B cell (primary cell): ENCODE measurements at regions not wholly inside any gene's neighbourhood (a gene's known extent, or its start where the extent isn't known, plus 50 kb on each side); places are given as distances from the start of the nearest gene placed in this dataset.

Source experiments
- ATAC-seq: fragments of 200-7000 bp; cut with Tn5 transposase; one replicate; pipeline ENCODE4 v1.10.0; 2021; ENCODE audit warnings: low read depth, mild to moderate bottlenecking, moderate number of reproducible peaks, moderate library complexity
- CTCF ChIA-PET: fragments of 350-600 bp; sonication (Branson Sonifier 250); formaldehyde crosslinking; loops from one replicate; lab custom pipeline; 2021; ENCODE audit warnings: antibody characterized with exemption, inconsistent platforms; lab: Charles Lee
- POLR2A ChIA-PET: fragments of 350-600 bp; sonication (Branson Sonifier 250); formaldehyde crosslinking; loops from one replicate; lab custom pipeline; 2021; ENCODE audit warnings: antibody characterized with exemption; lab: Charles Lee
- DNase-seq: peaks from one replicate; pipeline ENCODE4 v3.0.0; 2013
- H2AFZ ChIP-seq: 2 replicates; pipeline ENCODE4 v1.6.1; 2012; ENCODE audit warnings: mild to moderate bottlenecking, low read depth, low read length; ENCODE audit not compliant: insufficient read depth, poor library complexity, severe bottlenecking
- H3K27ac ChIP-seq, 2 donors: 1 replicate in 1 of 2; 2 replicates in 1 of 2; pipeline ENCODE4 v1.5.1; 2012 to 2013; ENCODE audit warnings: low read length in 2 of 2, mild to moderate bottlenecking in 2 of 2, moderate library complexity in 1 of 2
- H3K27me3 ChIP-seq, 4 experiments: fragments of 200-600 bp in 1 of 4; sonication (generic) in 1 of 4; replicated peaks in 1 of 4; 1 replicate in 2 of 4; 2 replicates in 2 of 4; pipeline versions ENCODE4 v1.6.1 to v1.7.0; 2013 to 2016; ENCODE audit warnings: low read length in 3 of 4, mild to moderate bottlenecking in 2 of 4, mixed read lengths in 1 of 4, moderate library complexity in 1 of 4; ENCODE audit not compliant: insufficient read depth in 4 of 4, control insufficient read depth in 3 of 4; ENCODE audit errors: control extremely low read depth in 1 of 4
- H3K36me3 ChIP-seq, 2 experiments: replicated peaks in 1 of 2; 1 replicate in 1 of 2; 2 replicates in 1 of 2; pipeline versions ENCODE4 v1.6.1 to v1.7.1; 2013; ENCODE audit warnings: low read length in 1 of 2; ENCODE audit not compliant: insufficient read depth in 2 of 2, control insufficient read depth in 1 of 2; ENCODE audit errors: control extremely low read depth in 1 of 2, extremely low read depth in 1 of 2
- H3K4me1 ChIP-seq, 2 donors: fragments of 200-600 bp in 1 of 2; sonication (generic) in 1 of 2; 1 replicate in 1 of 2; 2 replicates in 1 of 2; pipeline versions ENCODE4 v1.5.1 to v1.6.1; 2013 to 2017; ENCODE audit warnings: low read length in 2 of 2; ENCODE audit not compliant: control insufficient read depth in 2 of 2, insufficient read depth in 2 of 2
- H3K4me2 ChIP-seq: replicated peaks from 2 replicates; pipeline ENCODE3; 2012; ENCODE audit warnings: mild to moderate bottlenecking, low read depth, low read length; ENCODE audit not compliant: poor library complexity, severe bottlenecking
- H3K4me3 ChIP-seq, 5 experiments: fragments of 200-600 bp in 1 of 5; sonication (generic) in 1 of 5; 1 replicate in 3 of 5; 2 replicates in 2 of 5; pipeline versions ENCODE4 v1.5.1 to v1.7.0; 2011 to 2016; ENCODE audit warnings: low read length in 4 of 5, mild to moderate bottlenecking in 4 of 5, low read depth in 2 of 5, control low read depth in 1 of 5, moderate library complexity in 1 of 5; ENCODE audit not compliant: insufficient read depth in 1 of 5; ENCODE audit errors: control extremely low read depth in 1 of 5, extremely low read depth in 1 of 5
- H3K79me2 ChIP-seq: fragments of 200-600 bp; sonication (generic); one replicate; pipeline ENCODE4 v1.6.0; 2016; ENCODE audit warnings: low read length; ENCODE audit not compliant: control insufficient read depth, insufficient read depth
- H3K9ac ChIP-seq: fragments of 200-600 bp; sonication (generic); 2 replicates; pipeline ENCODE4 v1.6.1; 2017; ENCODE audit warnings: mild to moderate bottlenecking, low read length, moderate library complexity
- H3K9me3 ChIP-seq, 3 donors: one replicate each; pipeline versions ENCODE4 v1.6.1 to v1.7.1; 2013; ENCODE audit warnings: low read length in 2 of 3; ENCODE audit not compliant: control insufficient read depth in 2 of 3, insufficient read depth in 1 of 3; ENCODE audit errors: control extremely low read depth in 1 of 3
- H4K20me1 ChIP-seq: 2 replicates; pipeline ENCODE4 v1.6.0; 2012; ENCODE audit warnings: mild to moderate bottlenecking, low read length; ENCODE audit not compliant: insufficient read depth, control insufficient read depth, poor library complexity, severe bottlenecking
- H3K27ac Mint-ChIP-seq: one replicate; pipeline ENCODE4 v1.8.0; 2021; ENCODE audit warnings: mixed read lengths
- H3K27me3 Mint-ChIP-seq: one replicate; pipeline ENCODE4 v1.8.0; 2021; ENCODE audit warnings: mixed read lengths
- H3K4me1 Mint-ChIP-seq: one replicate; pipeline ENCODE4 v1.8.0; 2021; ENCODE audit warnings: mixed read lengths
- H3K4me3 Mint-ChIP-seq: one replicate; pipeline ENCODE4 v1.8.0; 2021; ENCODE audit warnings: mixed read lengths
- H3K9me3 Mint-ChIP-seq: one replicate; pipeline ENCODE4 v1.8.0; 2022; ENCODE audit warnings: mixed read lengths; ENCODE audit not compliant: insufficient read depth
- EZH2 ChIP-seq: IDR thresholded peaks from 2 replicates; pipeline ENCODE4 v1.6.1; 2012; ENCODE audit warnings: borderline replicate concordance, low read depth, mild to moderate bottlenecking, moderate library complexity, low read length; ENCODE audit not compliant: insufficient read depth, poor library complexity, severe bottlenecking
- WGBS: methylation state at CpG from one replicate; pipeline ENCODE4 v1.1.5; 2013; ENCODE audit warnings: missing lambda C conversion rate; ENCODE audit not compliant: insufficient coverage; 5-methylcytosine and 5-hydroxymethylcytosine counted together
- intact Hi-C: fragments of 100-400 bp; cut with micrococcal nuclease; formaldehyde crosslinking; loops from one replicate; pipeline ENCODE4 v1.10.0; 2022
- TF ChIP-seq, protein P1 (sequence below): fragments of 200-600 bp; IDR thresholded peaks from one replicate; pipeline ENCODE4 v1.8.0; 2022; ENCODE audit warnings: antibody characterized with exemption, mild to moderate bottlenecking

DNA sequence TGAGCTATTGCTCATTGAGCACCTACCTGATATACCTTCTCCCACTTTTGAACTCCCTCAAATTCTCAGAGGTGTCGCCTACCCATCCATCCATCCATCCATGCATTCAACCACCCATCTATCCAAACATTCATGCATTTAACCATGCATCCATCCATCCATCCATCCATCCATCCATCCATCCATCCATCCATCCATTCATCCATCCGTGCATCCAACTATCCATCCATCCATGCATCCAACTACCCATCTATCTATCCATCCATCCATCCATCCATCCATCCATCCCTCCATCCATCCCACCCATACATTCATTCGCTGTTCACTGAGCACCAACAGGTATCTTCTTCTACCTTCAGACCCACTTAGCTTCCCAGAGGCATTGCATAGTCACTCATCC is 342.8 kb downstream of the CTTN start:
- CTCF ChIA-PET: no interaction called here
- POLR2A ChIA-PET: no interaction called here
- WGBS: 81% methylated on average over 3 of the region's 3 CpGs

GRCh38 chr11:70742553-70743291 is 344.4 kb downstream of the CTTN start:
- Mint-ChIP-seq H3K4me1 (no peaks in the 10 kb centered on the region), H3K27ac (no peak overlapping the region), H3K27me3 (peaks cover 19% of the 10 kb centered on the region), H3K4me3 (no peak overlapping the region), H3K9me3 (no peaks in the 10 kb centered on the region)
- H3K36me3 ChIP-seq: no peaks in the 10 kb centered on the region
- H3K79me2 ChIP-seq: no peaks in the 10 kb centered on the region
- no peak for TF ChIP-seq EZH2
- TF ChIP-seq, protein P1, sequence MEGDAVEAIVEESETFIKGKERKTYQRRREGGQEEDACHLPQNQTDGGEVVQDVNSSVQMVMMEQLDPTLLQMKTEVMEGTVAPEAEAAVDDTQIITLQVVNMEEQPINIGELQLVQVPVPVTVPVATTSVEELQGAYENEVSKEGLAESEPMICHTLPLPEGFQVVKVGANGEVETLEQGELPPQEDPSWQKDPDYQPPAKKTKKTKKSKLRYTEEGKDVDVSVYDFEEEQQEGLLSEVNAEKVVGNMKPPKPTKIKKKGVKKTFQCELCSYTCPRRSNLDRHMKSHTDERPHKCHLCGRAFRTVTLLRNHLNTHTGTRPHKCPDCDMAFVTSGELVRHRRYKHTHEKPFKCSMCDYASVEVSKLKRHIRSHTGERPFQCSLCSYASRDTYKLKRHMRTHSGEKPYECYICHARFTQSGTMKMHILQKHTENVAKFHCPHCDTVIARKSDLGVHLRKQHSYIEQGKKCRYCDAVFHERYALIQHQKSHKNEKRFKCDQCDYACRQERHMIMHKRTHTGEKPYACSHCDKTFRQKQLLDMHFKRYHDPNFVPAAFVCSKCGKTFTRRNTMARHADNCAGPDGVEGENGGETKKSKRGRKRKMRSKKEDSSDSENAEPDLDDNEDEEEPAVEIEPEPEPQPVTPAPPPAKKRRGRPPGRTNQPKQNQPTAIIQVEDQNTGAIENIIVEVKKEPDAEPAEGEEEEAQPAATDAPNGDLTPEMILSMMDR: no peak
- no peak overlapping the region for H3K27ac ChIP-seq
- no peaks in the 10 kb centered on the region for H3K9me3 ChIP-seq
- no peaks in the 10 kb centered on the region for H3K27me3 ChIP-seq
- no peak for ATAC-seq
- DNase-seq: no peak
- no peak overlapping the region for H3K9ac ChIP-seq
- no peaks in the 10 kb centered on the region for H3K4me1 ChIP-seq
- ChIA-PET POLR2A (no interaction called here), CTCF (no interaction called here)
- no peak overlapping the region for H3K4me3 ChIP-seq
- H2AFZ ChIP-seq: no peak overlapping the region
- no peak overlapping the region for H3K4me2 ChIP-seq
- H4K20me1 ChIP-seq: no peaks in the 10 kb centered on the region
- WGBS: 61% methylated on average over 25 of the region's 27 CpGs
- intact Hi-C loops: no loop called here

More for the DNA sequence above, 342.8 kb downstream of the CTTN start:
- ATAC-seq (no peak), DNase-seq (no peak)
- Mint-ChIP-seq H3K4me1 (no peaks in the 10 kb centered on the region), H3K27ac (no peak overlapping the region), H3K27me3 (peaks cover 23% of the 10 kb centered on the region), H3K9me3 (no peaks in the 10 kb centered on the region), H3K4me3 (no peak overlapping the region)
- H4K20me1 ChIP-seq: no peaks in the 10 kb centered on the region
- no peaks in the 10 kb centered on the region for H3K9me3 ChIP-seq
- no peak overlapping the region for H3K4me3 ChIP-seq
- intact Hi-C loops: no loop called here
- TF ChIP-seq EZH2: no peak
- TF ChIP-seq, protein P1: no peak
- H3K27me3 ChIP-seq: no peaks in the 10 kb centered on the region
- H3K4me2 ChIP-seq: no peak overlapping the region
- H3K4me1 ChIP-seq: no peaks in the 10 kb centered on the region
- H3K36me3 ChIP-seq: no peaks in the 10 kb centered on the region
- no peak overlapping the region for H2AFZ ChIP-seq
- no peak overlapping the region for H3K9ac ChIP-seq
- H3K27ac ChIP-seq: no peak overlapping the region
- no peaks in the 10 kb centered on the region for H3K79me2 ChIP-seq
